SK-N-SH treated with all-trans-retinoic acid at 6 μM for 48 hours (cell line): ENCODE measurements at regions not wholly inside any gene's neighbourhood (a gene's known extent, or its start where the extent isn't known, plus 50 kb on each side); places are given as distances from the start of the nearest gene placed in this dataset.

Experiments
- ATAC-seq: fragments of 200-7000 bp; cut with Tn5 transposase; 3 replicates; pipeline ENCODE4 v1.9.1; 2020; ENCODE audit warnings: mild to moderate bottlenecking, moderate library complexity
- ARNTL ChIP-seq: fragments of 450-650 bp; formaldehyde crosslinking; IDR thresholded peaks from 2 replicates; pipeline ENCODE4 v1.5.0; 2020; ENCODE audit warnings: low read depth, mild to moderate bottlenecking, moderate library complexity, borderline replicate concordance
- BACH2 ChIP-seq: fragments of 250-450 bp; sonication (Bioruptor Pico); IDR thresholded peaks from 2 replicates; pipeline ENCODE4 v1.9.0; 2021; ENCODE audit warnings: mild to moderate bottlenecking, borderline replicate concordance
- CREB5 ChIP-seq: fragments of 250-450 bp; sonication (Bioruptor Pico); IDR thresholded peaks from 2 replicates; pipeline ENCODE4 v1.5.1; 2020; ENCODE audit warnings: low read depth, mild to moderate bottlenecking, moderate library complexity
- CSDC2 ChIP-seq: fragments of 250-450 bp; sonication (Bioruptor Pico); IDR thresholded peaks from 2 replicates; pipeline ENCODE4 v1.5.0; 2020; ENCODE audit warnings: mild to moderate bottlenecking, moderate library complexity
- ESRRG ChIP-seq: fragments of 250-450 bp; sonication (Bioruptor Pico); IDR thresholded peaks from 2 replicates; pipeline ENCODE4 v1.6.1; 2021; ENCODE audit warnings: mild to moderate bottlenecking
- GLIS3 ChIP-seq: fragments of 250-450 bp; sonication (Bioruptor Pico); IDR thresholded peaks from 2 replicates; pipeline ENCODE4 v1.5.0; 2020; ENCODE audit warnings: mild to moderate bottlenecking, moderate library complexity
- ISL1 ChIP-seq: fragments of 250-450 bp; sonication (Bioruptor Pico); IDR thresholded peaks from 2 replicates; pipeline ENCODE4 v2.1.2; 2022; ENCODE audit warnings: mild to moderate bottlenecking, moderate library complexity
- OSR1 ChIP-seq: fragments of 250-450 bp; sonication (Bioruptor Pico); IDR thresholded peaks from 2 replicates; pipeline ENCODE4 v1.8.0; 2022; ENCODE audit warnings: moderate library complexity, mild to moderate bottlenecking, inconsistent platforms
- PATZ1 ChIP-seq: fragments of 250-450 bp; sonication (Bioruptor Pico); IDR thresholded peaks from 2 replicates; pipeline ENCODE4 v1.8.0; 2020; ENCODE audit warnings: mild to moderate bottlenecking, moderate library complexity, borderline replicate concordance
- POU6F1 ChIP-seq: fragments of 250-450 bp; sonication (Bioruptor Pico); IDR thresholded peaks from 2 replicates; pipeline ENCODE4 v1.8.0; 2021; ENCODE audit warnings: low read depth, mild to moderate bottlenecking, moderate library complexity, borderline replicate concordance
- PPARA ChIP-seq: fragments of 250-450 bp; sonication (Bioruptor Pico); IDR thresholded peaks from 2 replicates; pipeline ENCODE4 v1.5.0; 2020; ENCODE audit warnings: mild to moderate bottlenecking, borderline replicate concordance
- RARB ChIP-seq: fragments of 250-450 bp; sonication (Bioruptor Pico); IDR thresholded peaks from 2 replicates; pipeline ENCODE4 v1.8.0; 2021; ENCODE audit warnings: mild to moderate bottlenecking, moderate library complexity
- SNAI2 ChIP-seq: fragments of 250-450 bp; sonication (Bioruptor Pico); IDR thresholded peaks from 2 replicates; pipeline ENCODE4 v1.5.0; 2020; ENCODE audit warnings: mild to moderate bottlenecking, moderate library complexity
- TCF4 ChIP-seq: fragments of 250-450 bp; sonication (Bioruptor Pico); IDR thresholded peaks from 2 replicates; pipeline ENCODE4 v1.8.0; 2021; ENCODE audit warnings: mild to moderate bottlenecking, moderate library complexity, borderline replicate concordance
- TOX ChIP-seq: fragments of 250-450 bp; sonication (Bioruptor Pico); IDR thresholded peaks from 2 replicates; pipeline ENCODE4 v1.8.0; 2021; ENCODE audit warnings: mild to moderate bottlenecking, moderate library complexity, borderline replicate concordance
- TSHZ2 ChIP-seq: fragments of 250-450 bp; sonication (Bioruptor Pico); IDR thresholded peaks from 2 replicates; pipeline ENCODE4 v1.5.0; 2020; ENCODE audit warnings: mild to moderate bottlenecking, moderate library complexity
- ZC3H10 ChIP-seq: fragments of 250-450 bp; sonication (Bioruptor Pico); IDR thresholded peaks from 2 replicates; pipeline ENCODE4 v1.5.1; 2021; ENCODE audit warnings: mild to moderate bottlenecking, moderate library complexity
- ZFP3 ChIP-seq: fragments of 250-450 bp; sonication (Bioruptor Pico); IDR thresholded peaks from 2 replicates; pipeline ENCODE4 v1.5.0; 2020; ENCODE audit warnings: mild to moderate bottlenecking, moderate library complexity
- ZNF565 ChIP-seq: fragments of 450-650 bp; formaldehyde crosslinking; conservative IDR thresholded peaks from 2 replicates; pipeline ENCODE4 v1.5.0; 2020; ENCODE audit warnings: low read depth, mild to moderate bottlenecking, moderate library complexity
- ZNF8 ChIP-seq: fragments of 450-650 bp; formaldehyde crosslinking; IDR thresholded peaks from 2 replicates; pipeline ENCODE4 v1.5.0; 2020; ENCODE audit warnings: mild to moderate bottlenecking, moderate library complexity

GRCh38 chr15:69825941-69826818, 271.5 kb downstream of the TLE3 start:
- no peak for ATAC-seq
- TF ChIP-seq POU6F1 (CRISPR knock-in tag) (no peak), OSR1 (no peak), PATZ1 (no peak), ISL1 (CRISPR knock-in tag) (no peak), SNAI2 (CRISPR knock-in tag) (no peak), CSDC2 (CRISPR knock-in tag) (no peak), ZFP3 (no peak), GLIS3 (CRISPR knock-in tag) (no peak), ZC3H10 (CRISPR knock-in tag) (no peak)

- TF ChIP-seq OSR1, result no peak
- no peak for TF ChIP-seq SNAI2 (CRISPR knock-in tag)
- TF ChIP-seq BACH2 (CRISPR knock-in tag), result no peak
- TF ChIP-seq TCF4, result no peak
- TF ChIP-seq ZNF565 (CRISPR knock-in tag), result no peak
- TF ChIP-seq POU6F1 (CRISPR knock-in tag), result no peak
- no peak for TF ChIP-seq GLIS3 (CRISPR knock-in tag)
- TF ChIP-seq TSHZ2 (CRISPR knock-in tag), result no peak
- ATAC-seq, result no peak
Observed at GRCh38 chr15:69826819-69827175, 270.9 kb downstream of the TLE3 start.

GRCh38 chr15:69827751-69828150, 270.0 kb downstream of the TLE3 start:
- ATAC-seq, result no peak
- TF ChIP-seq GLIS3 (CRISPR knock-in tag) (no peak), RARB (CRISPR knock-in tag) (no peak), ZNF565 (CRISPR knock-in tag) (no peak), ZFP3 (no peak), TCF4 (no peak), ZC3H10 (CRISPR knock-in tag) (no peak), TOX (CRISPR knock-in tag) (no peak), BACH2 (CRISPR knock-in tag) (no peak), ESRRG (CRISPR knock-in tag) (no peak), PPARA (CRISPR knock-in tag) (no peak), CREB5 (no peak), ISL1 (CRISPR knock-in tag) (no peak), POU6F1 (CRISPR knock-in tag) (no peak), PATZ1 (no peak), CSDC2 (CRISPR knock-in tag) (no peak), ARNTL (CRISPR knock-in tag) (no peak), ZNF8 (no peak)
